CD4-positive, CD25-positive, alpha-beta regulatory T cell (primary cell): ENCODE measurements at regions not wholly inside any gene's neighbourhood (a gene's known extent, or its start where the extent isn't known, plus 50 kb on each side); places are given as distances from the start of the nearest gene placed in this dataset.
"Not testable (repeated sequence)": the region's sequence is repeated elsewhere in the genome, so short reads cannot be mapped to it uniquely, and the experiment has no call there.

Experiments
- ATAC-seq, 2 donors: fragments of 150-1000 bp; cut with Tn5 transposase; one replicate each; pipeline ENCODE4 v1.10.0; 2021; ENCODE audit warnings: low read depth in 2 of 2, moderate number of reproducible peaks in 2 of 2, moderate library complexity in 1 of 2
- DNase-seq, 3 donors: peaks; one replicate each; pipeline versions ENCODE4 v3.0.0 to v3.0.0-alpha.2; 2012 to 2022; ENCODE audit warnings: mixed read lengths in 1 of 3
- H3K27ac ChIP-seq: one replicate; pipeline ENCODE4 v1.7.0; 2013; ENCODE audit warnings: mild to moderate bottlenecking, low read length; ENCODE audit not compliant: insufficient read depth, poor library complexity, severe bottlenecking
- H3K27me3 ChIP-seq: one replicate; pipeline ENCODE4 v1.7.0; 2013; ENCODE audit warnings: low read length; ENCODE audit not compliant: control insufficient read depth, insufficient read depth
- H3K36me3 ChIP-seq: one replicate; pipeline ENCODE4 v1.7.0; 2013; ENCODE audit warnings: mild to moderate bottlenecking, low read length, moderate library complexity; ENCODE audit not compliant: control insufficient read depth, insufficient read depth
- H3K4me1 ChIP-seq: 2 replicates; pipeline ENCODE4 v1.7.0; 2013; ENCODE audit warnings: mild to moderate bottlenecking, low read length; ENCODE audit not compliant: insufficient read depth, control insufficient read depth, poor library complexity, severe bottlenecking
- H3K4me3 ChIP-seq: one replicate; pipeline ENCODE4 v1.7.0; 2013; ENCODE audit warnings: low read depth, mild to moderate bottlenecking, low read length, moderate library complexity
- H3K9me3 ChIP-seq, 2 experiments: 1 replicate in 1 of 2; 2 replicates in 1 of 2; pipeline ENCODE4 v1.7.0; 2013; ENCODE audit warnings: low read length in 2 of 2, mild to moderate bottlenecking in 1 of 2, moderate library complexity in 1 of 2; ENCODE audit not compliant: control insufficient read depth in 2 of 2
- H3K27ac Mint-ChIP-seq, 3 donors: one replicate each; pipeline ENCODE4 v1.8.0; 2020 to 2022; ENCODE audit warnings: mild to moderate bottlenecking in 3 of 3, mixed read lengths in 3 of 3, moderate library complexity in 2 of 3
- H3K27me3 Mint-ChIP-seq: one replicate; pipeline ENCODE4 v1.8.0; 2022; ENCODE audit warnings: mild to moderate bottlenecking, mixed read lengths
- H3K36me3 Mint-ChIP-seq: one replicate; pipeline ENCODE4 v1.8.0; 2020; ENCODE audit warnings: mixed read lengths
- H3K4me1 Mint-ChIP-seq, 4 donors: one replicate each; pipeline ENCODE4 v1.8.0; 2020 to 2022; ENCODE audit warnings: mixed read lengths in 4 of 4, mild to moderate bottlenecking in 1 of 4
- H3K4me3 Mint-ChIP-seq, 4 donors: one replicate each; pipeline ENCODE4 v1.8.0; 2020 to 2022; ENCODE audit warnings: mild to moderate bottlenecking in 4 of 4, mixed read lengths in 4 of 4, moderate library complexity in 3 of 4
- H3K9me3 Mint-ChIP-seq, 7 donors: one replicate each; pipeline ENCODE4 v1.8.0; 2020 to 2022; ENCODE audit warnings: mixed read lengths in 7 of 7, mild to moderate bottlenecking in 3 of 7, moderate library complexity in 2 of 7

DNA sequence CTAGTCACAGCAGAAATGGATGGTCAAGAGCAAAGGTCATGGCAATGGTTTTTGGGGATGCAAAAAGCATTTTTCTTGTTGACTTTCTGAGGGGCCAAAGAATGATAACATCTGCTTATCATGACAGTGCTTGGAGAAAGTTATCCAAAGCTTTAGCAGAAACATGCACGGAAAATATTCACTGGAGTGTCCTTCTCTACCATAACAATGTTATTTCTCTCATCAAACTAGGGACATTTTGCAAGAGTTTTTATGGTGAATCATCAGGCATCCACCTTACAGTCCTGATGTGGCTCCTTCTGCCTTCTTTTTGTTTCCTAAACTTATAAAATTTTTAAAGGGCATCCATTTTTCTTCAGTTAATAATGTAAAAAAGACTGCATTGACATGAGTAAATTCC lies 302.3 kb downstream of the HIVEP2 start:
- Histone ChIP-seq H3K36me3 (no peaks in the 10 kb centered on the region), H3K9me3 (no peaks in the 10 kb centered on the region), H3K27ac (no peak overlapping the region), H3K4me3 (no peak overlapping the region), H3K4me1 (no peaks in the 10 kb centered on the region), H3K27me3 (peaks cover 4% of the 10 kb centered on the region)
- no peak for DNase-seq
- Mint-ChIP-seq H3K9me3 (peaks cover 0 to 2% (median 0%) of the 10 kb centered on the region in 7 donors), H3K27me3 (peaks cover 4% of the 10 kb centered on the region), H3K4me3 (no peak overlapping the region), H3K36me3 (no peaks in the 10 kb centered on the region), H3K4me1 (no peaks in the 10 kb centered on the region), H3K27ac (no peak overlapping the region)
- ATAC-seq, result no peak

DNA sequence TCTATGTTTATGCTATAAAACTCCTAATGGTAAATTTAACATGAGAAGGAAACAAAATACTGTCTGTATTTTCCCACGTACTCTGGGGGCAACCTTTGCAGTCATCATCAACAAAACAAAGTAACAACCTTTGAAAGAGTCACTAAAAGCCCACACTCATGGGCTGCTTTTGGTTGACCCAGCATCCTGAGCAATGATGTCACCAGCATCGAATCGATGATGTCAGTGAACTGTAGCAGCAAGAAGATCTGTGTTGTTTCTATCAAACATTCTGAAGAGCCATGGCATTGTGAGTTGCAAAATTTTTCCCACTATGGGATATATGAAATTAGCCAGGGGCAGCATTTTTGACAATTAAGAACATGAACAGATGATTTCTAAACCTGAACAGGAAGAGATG lies 300.1 kb downstream of the HIVEP2 start:
- no peaks in the 10 kb centered on the region for H3K4me1 ChIP-seq
- no peak overlapping the region for H3K27ac Mint-ChIP-seq
- H3K9me3 ChIP-seq, result no peaks in the 10 kb centered on the region
- no peak overlapping the region for H3K27ac ChIP-seq
- H3K4me1 Mint-ChIP-seq, result peaks cover 0 to 2% (median 0%) of the 10 kb centered on the region in 4 donors
- no peak overlapping the region for H3K4me3 Mint-ChIP-seq
- H3K27me3 ChIP-seq, result peaks cover 4% of the 10 kb centered on the region
- no peaks in the 10 kb centered on the region for H3K36me3 ChIP-seq
- H3K36me3 Mint-ChIP-seq, result no peaks in the 10 kb centered on the region
- peaks cover 4% of the 10 kb centered on the region for H3K27me3 Mint-ChIP-seq
- H3K4me3 ChIP-seq, result no peak overlapping the region
- ATAC-seq (no peak), DNase-seq (no peak)
- peaks cover 0 to 2% (median 0%) of the 10 kb centered on the region in 7 donors for H3K9me3 Mint-ChIP-seq

DNA sequence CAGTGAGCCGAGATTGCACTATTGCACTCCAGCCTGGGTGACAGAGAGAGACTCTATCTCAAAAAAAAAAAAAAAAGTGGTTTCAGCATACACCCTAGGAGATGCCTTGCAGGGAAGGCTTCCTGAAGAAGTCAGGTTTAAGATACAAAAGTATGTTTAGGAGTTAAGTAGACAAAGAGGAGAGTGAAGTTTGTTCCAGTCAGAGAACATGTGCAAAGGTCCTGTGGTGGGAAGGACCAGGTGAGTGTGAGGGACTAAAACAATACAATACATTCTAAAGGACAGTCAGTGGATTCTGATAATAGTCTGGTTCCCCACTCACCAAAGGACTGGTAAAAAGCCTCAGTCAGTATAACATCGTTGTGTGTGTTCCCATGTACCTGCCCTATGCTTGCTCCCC lies 299.3 kb downstream of the HIVEP2 start:
- H3K4me1 ChIP-seq, result no peaks in the 10 kb centered on the region
- no peak for ATAC-seq
- Mint-ChIP-seq H3K27me3 (peaks cover 9% of the 10 kb centered on the region), H3K36me3 (no peaks in the 10 kb centered on the region), H3K9me3 (peaks cover 0 to 2% (median 0%) of the 10 kb centered on the region in 7 donors), H3K4me1 (peaks cover 0 to 2% (median 0%) of the 10 kb centered on the region in 4 donors), H3K4me3 (no peak overlapping the region), H3K27ac (no peak overlapping the region)
- no peak overlapping the region for H3K4me3 ChIP-seq
- no peaks in the 10 kb centered on the region for H3K9me3 ChIP-seq
- peaks cover 4% of the 10 kb centered on the region for H3K27me3 ChIP-seq
- no peaks in the 10 kb centered on the region for H3K36me3 ChIP-seq
- no peak overlapping the region for H3K27ac ChIP-seq
- no peak for DNase-seq

DNA sequence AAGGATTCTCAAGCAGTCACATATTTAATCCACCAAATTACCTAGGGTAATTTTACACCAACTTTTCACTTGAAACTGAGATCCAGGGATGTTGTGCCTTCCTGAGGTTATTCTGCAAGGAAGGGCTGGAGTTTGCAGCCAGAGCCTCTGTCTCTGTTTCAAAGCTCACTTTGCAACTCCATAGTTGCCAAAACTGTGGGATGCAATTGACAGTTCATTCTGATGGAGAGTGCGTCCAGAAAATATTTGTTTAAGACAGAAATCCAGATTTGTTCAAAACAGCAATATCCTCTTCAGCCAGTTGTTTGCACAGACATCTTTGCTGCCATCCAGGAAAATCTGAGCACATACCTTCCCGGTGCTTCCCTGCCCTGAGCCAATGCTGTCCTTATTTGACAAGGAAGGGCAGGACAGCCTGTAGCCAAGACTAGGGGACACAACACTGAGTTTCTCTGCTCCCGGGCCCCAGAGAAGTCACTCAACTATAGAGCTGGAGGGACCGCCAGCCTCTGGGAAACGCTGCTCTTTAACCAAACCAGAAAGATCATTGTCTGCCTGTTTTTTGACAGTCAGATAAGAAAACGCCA lies 297.4 kb downstream of the HIVEP2 start:
- Histone ChIP-seq H3K36me3 (no peaks in the 10 kb centered on the region), H3K4me1 (no peaks in the 10 kb centered on the region), H3K27me3 (peaks cover 4% of the 10 kb centered on the region), H3K9me3 (no peaks in the 10 kb centered on the region), H3K4me3 (no peak overlapping the region), H3K27ac (no peak overlapping the region)
- ATAC-seq, result no peak
- Mint-ChIP-seq H3K4me3 (no peak overlapping the region), H3K4me1 (peaks cover 0 to 2% (median 0%) of the 10 kb centered on the region in 4 donors), H3K27ac (no peak overlapping the region), H3K36me3 (no peaks in the 10 kb centered on the region), H3K27me3 (peaks cover 9% of the 10 kb centered on the region), H3K9me3 (no peaks in the 10 kb centered on the region)
- no peak for DNase-seq

DNA sequence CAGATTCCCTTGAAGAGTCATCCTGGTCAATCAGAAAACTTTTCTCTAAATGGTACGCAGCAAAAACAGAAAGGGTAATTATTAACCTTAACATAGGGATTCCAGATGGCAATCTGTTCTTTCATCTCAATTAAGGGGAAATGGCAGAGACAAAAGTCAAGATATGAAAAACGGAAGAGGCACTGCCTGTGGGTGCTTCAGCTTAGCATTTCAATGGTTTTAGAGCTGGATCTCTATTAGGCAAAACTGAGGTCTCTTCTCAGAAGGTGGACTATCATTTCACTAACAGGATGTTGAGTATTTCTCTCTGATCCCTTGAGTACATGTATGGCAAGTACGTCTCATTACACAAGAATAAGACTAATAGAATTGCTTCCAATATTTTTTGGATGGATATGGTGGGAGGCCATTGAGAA lies 296.9 kb downstream of the HIVEP2 start:
- Histone ChIP-seq H3K9me3 (no peaks in the 10 kb centered on the region), H3K27me3 (peaks cover 4% of the 10 kb centered on the region), H3K27ac (no peak overlapping the region), H3K36me3 (no peaks in the 10 kb centered on the region), H3K4me1 (no peaks in the 10 kb centered on the region), H3K4me3 (no peak overlapping the region)
- DNase-seq (no peak), ATAC-seq (no peak)
- peaks cover 0 to 2% (median 0%) of the 10 kb centered on the region in 4 donors for H3K4me1 Mint-ChIP-seq
- no peak overlapping the region for H3K27ac Mint-ChIP-seq
- peaks cover 9% of the 10 kb centered on the region for H3K27me3 Mint-ChIP-seq
- H3K36me3 Mint-ChIP-seq, result no peaks in the 10 kb centered on the region
- H3K4me3 Mint-ChIP-seq, result no peak overlapping the region
- H3K9me3 Mint-ChIP-seq, result no peaks in the 10 kb centered on the region

DNA sequence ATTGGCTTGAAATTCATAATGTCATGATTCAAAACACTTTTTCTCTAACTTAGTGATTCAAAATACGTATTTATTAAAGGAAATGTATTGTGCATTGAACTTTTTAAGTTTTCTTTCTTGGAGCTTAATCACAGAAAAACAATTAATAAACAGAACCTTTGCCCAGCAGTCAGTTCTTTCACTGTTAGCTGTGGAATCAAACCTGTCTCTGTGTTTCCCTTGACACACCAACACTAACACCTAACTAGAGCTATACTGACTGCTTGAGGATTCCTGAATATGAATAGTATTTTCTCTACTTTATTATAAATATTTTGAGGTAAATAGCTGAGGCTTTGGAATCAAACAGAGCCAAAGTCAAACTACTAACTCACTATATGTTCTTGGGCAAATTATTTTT lies 296.4 kb downstream of the HIVEP2 start:
- Mint-ChIP-seq H3K9me3 (no peaks in the 10 kb centered on the region), H3K36me3 (no peaks in the 10 kb centered on the region), H3K4me1 (peaks cover 0 to 2% (median 0%) of the 10 kb centered on the region in 4 donors), H3K27me3 (peaks cover 9% of the 10 kb centered on the region), H3K27ac (no peak overlapping the region), H3K4me3 (no peak overlapping the region)
- Histone ChIP-seq H3K27ac (no peak overlapping the region), H3K9me3 (no peaks in the 10 kb centered on the region), H3K36me3 (no peaks in the 10 kb centered on the region), H3K27me3 (peaks cover 4% of the 10 kb centered on the region), H3K4me1 (no peaks in the 10 kb centered on the region), H3K4me3 (no peak overlapping the region)
- ATAC-seq (no peak), DNase-seq (no peak)

DNA sequence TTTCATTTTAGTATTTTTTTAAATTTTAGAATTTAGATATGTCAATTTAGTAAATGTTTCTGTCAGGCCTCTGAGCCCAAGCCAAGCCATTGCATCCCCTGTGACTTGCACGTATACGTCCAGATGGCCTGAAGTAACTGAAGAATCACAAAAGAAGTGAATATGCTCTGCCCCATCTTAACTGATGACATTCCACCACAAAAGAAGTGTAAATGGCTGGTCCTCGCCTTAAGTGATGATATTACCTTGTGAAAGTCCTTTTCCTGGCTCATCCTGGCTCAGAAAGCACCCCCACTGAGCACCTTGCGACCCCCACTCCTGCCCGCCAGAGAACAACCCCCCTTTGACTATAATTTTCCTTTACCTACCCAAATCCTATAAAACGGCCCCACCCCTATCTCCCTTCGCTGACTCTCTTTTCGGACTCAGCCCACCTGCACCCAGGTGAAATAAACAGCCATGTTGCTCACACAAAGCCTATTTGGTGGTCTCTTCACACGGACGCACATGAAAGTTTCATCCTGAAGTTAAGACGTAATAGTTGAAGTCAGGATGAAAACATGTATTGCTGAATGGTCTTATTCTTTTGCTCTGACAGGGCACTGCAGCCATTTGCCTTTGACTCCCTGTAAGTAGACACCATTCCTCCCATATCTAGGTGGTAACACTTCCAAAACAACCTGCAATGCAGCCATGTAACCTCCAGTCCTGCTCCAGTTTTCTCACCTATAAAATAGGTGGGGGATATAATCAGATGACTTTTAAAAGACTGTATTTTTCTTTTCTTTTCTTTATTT lies 295.3 kb downstream of the HIVEP2 start:
- DNase-seq, H3K27ac ChIP-seq, H3K36me3 ChIP-seq, H3K9me3 Mint-ChIP-seq, H3K4me1 Mint-ChIP-seq, H3K27ac Mint-ChIP-seq, H3K36me3 Mint-ChIP-seq, H3K4me3 ChIP-seq, H3K27me3 ChIP-seq, H3K9me3 ChIP-seq, ATAC-seq, H3K4me3 Mint-ChIP-seq, H3K4me1 ChIP-seq: not testable (repeated sequence)
- peaks cover 13% of the 10 kb centered on the region for H3K27me3 Mint-ChIP-seq

DNA sequence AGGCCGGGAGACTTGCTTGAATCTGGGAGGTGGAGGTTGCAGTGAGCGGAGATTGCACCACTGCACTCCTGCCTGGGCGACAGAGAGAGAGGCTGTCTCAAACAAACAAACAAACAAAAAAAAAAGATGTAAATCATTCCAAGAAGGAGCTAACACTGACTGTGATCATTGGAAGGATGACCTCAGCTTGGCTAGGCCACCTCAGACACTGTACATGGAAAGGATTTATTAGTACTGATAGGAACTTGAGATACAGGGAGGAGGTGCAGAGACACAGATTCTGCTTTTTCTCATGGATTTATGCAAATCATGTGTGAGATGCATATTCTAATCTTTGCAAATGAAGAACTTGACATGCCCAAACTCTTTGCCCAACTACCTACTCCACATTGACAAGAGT lies 293.6 kb downstream of the HIVEP2 start:
- no peaks in the 10 kb centered on the region for H3K4me1 ChIP-seq
- no peaks in the 10 kb centered on the region for H3K9me3 Mint-ChIP-seq
- peaks cover 6% of the 10 kb centered on the region for H3K27me3 ChIP-seq
- H3K4me1 Mint-ChIP-seq, result peaks cover 0 to 2% (median 0%) of the 10 kb centered on the region in 4 donors
- DNase-seq (no peak), ATAC-seq (no peak)
- H3K4me3 ChIP-seq, result no peak overlapping the region
- no peaks in the 10 kb centered on the region for H3K9me3 ChIP-seq
- H3K27me3 Mint-ChIP-seq, result peaks cover 14% of the 10 kb centered on the region
- H3K27ac Mint-ChIP-seq, result no peak overlapping the region
- no peaks in the 10 kb centered on the region for H3K36me3 Mint-ChIP-seq
- H3K4me3 Mint-ChIP-seq, result no peak overlapping the region
- no peaks in the 10 kb centered on the region for H3K36me3 ChIP-seq
- H3K27ac ChIP-seq, result no peak overlapping the region
